Breast epithelium (tissue), 3 donors: ENCODE measurements at regions not wholly inside any gene's neighbourhood (a gene's known extent, or its start where the extent isn't known, plus 50 kb on each side); places are given as distances from the start of the nearest gene placed in this dataset.

ENCODE experiments used
- POLR2AphosphoS5 ChIP-seq, 3 donors: sonication (generic); formaldehyde crosslinking; IDR thresholded peaks; one replicate each; pipeline ENCODE4 v1.6.1; 2017; ENCODE audit warnings: antibody characterized with exemption in 3 of 3
- TF ChIP-seq, protein P1 (sequence below), 3 donors: fragments of 450-650 bp; IDR thresholded peaks; one replicate each; pipeline ENCODE4 v1.5.1; 2016 to 2017; ENCODE audit warnings: antibody characterized with exemption in 3 of 3, mild to moderate bottlenecking in 3 of 3, moderate library complexity in 3 of 3

DNA sequence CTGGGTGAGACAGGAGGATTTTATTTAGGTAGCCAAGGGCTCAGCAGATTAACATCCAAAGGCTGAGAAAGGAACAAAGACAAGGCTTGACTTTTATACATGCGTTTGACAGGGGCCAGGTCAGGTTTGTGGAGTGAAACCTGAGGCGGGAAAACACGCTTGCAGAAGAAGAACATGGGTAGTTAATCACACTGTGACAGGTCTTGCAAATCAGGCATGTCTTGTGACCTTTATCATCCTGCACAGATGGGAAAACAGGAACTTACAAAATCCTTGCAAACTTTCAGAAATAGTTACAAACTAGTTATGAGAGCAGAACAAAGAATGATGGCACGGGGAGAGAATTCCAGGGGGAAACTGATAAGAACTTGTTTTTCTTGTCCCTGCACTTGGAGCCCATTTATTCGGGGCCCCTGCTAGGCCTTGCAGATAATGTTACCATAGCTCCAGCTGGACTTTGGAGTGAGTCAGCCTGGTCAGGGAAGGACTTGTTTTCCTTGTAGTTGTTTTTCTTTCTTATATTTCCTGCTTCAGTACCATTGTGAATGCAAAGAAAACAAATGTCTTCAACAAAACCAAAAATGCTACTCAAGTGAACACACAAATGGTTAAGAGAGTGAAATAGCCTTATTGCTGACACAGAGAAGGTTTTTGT is 965.9 kb upstream of the ROBO1 start:
- no peak for TF ChIP-seq POLR2AphosphoS5 (IDR thresholded peaks at IDR 0.05)
- TF ChIP-seq, protein P1, sequence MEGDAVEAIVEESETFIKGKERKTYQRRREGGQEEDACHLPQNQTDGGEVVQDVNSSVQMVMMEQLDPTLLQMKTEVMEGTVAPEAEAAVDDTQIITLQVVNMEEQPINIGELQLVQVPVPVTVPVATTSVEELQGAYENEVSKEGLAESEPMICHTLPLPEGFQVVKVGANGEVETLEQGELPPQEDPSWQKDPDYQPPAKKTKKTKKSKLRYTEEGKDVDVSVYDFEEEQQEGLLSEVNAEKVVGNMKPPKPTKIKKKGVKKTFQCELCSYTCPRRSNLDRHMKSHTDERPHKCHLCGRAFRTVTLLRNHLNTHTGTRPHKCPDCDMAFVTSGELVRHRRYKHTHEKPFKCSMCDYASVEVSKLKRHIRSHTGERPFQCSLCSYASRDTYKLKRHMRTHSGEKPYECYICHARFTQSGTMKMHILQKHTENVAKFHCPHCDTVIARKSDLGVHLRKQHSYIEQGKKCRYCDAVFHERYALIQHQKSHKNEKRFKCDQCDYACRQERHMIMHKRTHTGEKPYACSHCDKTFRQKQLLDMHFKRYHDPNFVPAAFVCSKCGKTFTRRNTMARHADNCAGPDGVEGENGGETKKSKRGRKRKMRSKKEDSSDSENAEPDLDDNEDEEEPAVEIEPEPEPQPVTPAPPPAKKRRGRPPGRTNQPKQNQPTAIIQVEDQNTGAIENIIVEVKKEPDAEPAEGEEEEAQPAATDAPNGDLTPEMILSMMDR (IDR thresholded peaks at IDR 0.05), result no peak
